DOHH2 (cell line): ENCODE measurements at regions not wholly inside any gene's neighbourhood (a gene's known extent, or its start where the extent isn't known, plus 50 kb on each side); places are given as distances from the start of the nearest gene placed in this dataset.

ENCODE experiments used
- EZH2phosphoT487 ChIP-seq: fragments of 200-600 bp; sonication (generic); IDR thresholded peaks from 2 replicates; pipeline ENCODE4 v1.6.1; 2017; ENCODE audit warnings: borderline replicate concordance, mild to moderate bottlenecking, antibody characterized with exemption, low read length, moderate library complexity, mixed read lengths
- TF ChIP-seq, protein P1 (sequence below): fragments of 200-600 bp; sonication (generic); IDR thresholded peaks from one replicate; pipeline ENCODE4 v1.5.1; 2014; ENCODE audit warnings: antibody characterized with exemption, mild to moderate bottlenecking, low read depth, low read length; ENCODE audit not compliant: poor library complexity, severe bottlenecking

DNA sequence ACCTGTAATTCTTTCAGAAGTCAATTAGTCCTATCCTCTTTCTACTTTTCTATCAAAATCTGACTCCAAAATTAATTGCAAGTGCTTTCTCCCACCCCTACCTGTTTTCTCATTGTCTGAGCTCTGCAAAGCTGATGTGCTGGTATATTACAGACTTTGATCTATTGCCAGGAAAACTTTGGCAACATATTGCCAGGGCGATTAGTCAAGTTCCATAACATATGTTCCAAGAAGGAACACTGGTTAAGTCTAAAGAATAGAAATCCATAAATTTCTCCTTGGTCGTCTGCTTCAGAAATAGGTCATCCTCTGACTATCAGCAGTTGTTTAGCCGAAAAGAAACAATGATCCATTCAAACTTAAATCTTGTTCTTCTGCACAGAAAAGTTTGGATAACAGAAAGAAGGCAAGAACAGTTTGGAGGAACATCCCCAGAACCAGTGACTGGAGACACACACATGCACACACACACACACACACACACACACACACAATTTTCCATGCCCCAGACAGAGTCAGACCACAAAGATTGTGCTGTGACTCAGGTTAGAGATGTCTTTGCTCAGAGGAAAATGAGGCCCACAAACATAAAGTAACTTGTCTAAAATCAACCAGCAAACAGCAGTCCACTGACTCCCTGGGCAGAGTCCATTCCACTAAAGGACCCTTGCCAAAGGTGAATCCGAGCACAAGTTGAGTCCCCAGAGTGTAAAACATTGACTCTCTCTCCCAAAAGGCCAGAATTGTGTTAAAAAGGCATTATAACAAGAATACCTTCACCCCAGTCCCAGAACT is 202.1 kb downstream of the DEPDC1B start:
- TF ChIP-seq, protein P1, sequence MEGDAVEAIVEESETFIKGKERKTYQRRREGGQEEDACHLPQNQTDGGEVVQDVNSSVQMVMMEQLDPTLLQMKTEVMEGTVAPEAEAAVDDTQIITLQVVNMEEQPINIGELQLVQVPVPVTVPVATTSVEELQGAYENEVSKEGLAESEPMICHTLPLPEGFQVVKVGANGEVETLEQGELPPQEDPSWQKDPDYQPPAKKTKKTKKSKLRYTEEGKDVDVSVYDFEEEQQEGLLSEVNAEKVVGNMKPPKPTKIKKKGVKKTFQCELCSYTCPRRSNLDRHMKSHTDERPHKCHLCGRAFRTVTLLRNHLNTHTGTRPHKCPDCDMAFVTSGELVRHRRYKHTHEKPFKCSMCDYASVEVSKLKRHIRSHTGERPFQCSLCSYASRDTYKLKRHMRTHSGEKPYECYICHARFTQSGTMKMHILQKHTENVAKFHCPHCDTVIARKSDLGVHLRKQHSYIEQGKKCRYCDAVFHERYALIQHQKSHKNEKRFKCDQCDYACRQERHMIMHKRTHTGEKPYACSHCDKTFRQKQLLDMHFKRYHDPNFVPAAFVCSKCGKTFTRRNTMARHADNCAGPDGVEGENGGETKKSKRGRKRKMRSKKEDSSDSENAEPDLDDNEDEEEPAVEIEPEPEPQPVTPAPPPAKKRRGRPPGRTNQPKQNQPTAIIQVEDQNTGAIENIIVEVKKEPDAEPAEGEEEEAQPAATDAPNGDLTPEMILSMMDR: no peak
- no peak for TF ChIP-seq EZH2phosphoT487
